ENCODE measurements at regions not wholly inside any gene's neighbourhood (a gene's known extent, or its start where the extent isn't known, plus 50 kb on each side); places are given as distances from the start of the nearest gene placed in this dataset.
"Not testable (repeated sequence)": the region's sequence is repeated elsewhere in the genome, so short reads cannot be mapped to it uniquely, and the experiment has no call there.

DNA sequence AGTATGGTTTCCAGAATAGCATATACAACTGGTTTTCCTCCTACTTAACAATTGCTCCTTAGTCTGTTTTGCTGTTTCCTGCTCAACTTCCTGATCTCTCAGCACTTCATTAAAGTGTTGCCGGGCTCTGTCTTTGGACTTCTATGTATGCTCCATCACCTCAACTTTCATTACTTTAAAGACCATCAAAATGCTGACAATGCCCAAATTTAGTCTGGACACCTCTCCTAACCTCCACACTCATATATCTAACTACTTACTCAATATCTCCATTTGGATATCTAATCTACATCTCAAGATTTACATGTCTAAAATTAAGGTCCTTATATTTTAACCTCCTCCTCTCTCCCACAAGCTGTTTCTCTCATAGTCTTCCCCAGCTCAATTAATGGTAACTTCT, 54.4 kb upstream of the LGR5 start:
- H4K20me1 ChIP-seq (ENCODE audit: insufficient read depth, low read length): no peaks in the 10 kb centered on the region
- no peaks in the 10 kb centered on the region for H3K27me3 ChIP-seq (ENCODE audit: insufficient read depth, low read length)
- no peaks in the 10 kb centered on the region for H3K79me2 ChIP-seq (ENCODE audit: insufficient read depth, low read length)
- no peak overlapping the region for H3K4me2 ChIP-seq (ENCODE audit: low read length)
- no peak overlapping the region for H3K9ac ChIP-seq (ENCODE audit: low read length)
- no peaks in the 10 kb centered on the region for H3K27me3 Mint-ChIP-seq (ENCODE audit: low read depth, unreplicated experiment)
- no peak overlapping the region for H3K27ac ChIP-seq (ENCODE audit: low read depth, low read length)
- no peaks in the 10 kb centered on the region for H3K4me1 Mint-ChIP-seq (ENCODE audit: low read depth, unreplicated experiment)
- H3K36me3 ChIP-seq (ENCODE audit: insufficient read depth, low read length): no peaks in the 10 kb centered on the region
- TF ChIP-seq EZH2 (IDR thresholded peaks at IDR 0.05; ENCODE audit: insufficient read depth, low read length): no peak
- TF ChIP-seq, protein P1, sequence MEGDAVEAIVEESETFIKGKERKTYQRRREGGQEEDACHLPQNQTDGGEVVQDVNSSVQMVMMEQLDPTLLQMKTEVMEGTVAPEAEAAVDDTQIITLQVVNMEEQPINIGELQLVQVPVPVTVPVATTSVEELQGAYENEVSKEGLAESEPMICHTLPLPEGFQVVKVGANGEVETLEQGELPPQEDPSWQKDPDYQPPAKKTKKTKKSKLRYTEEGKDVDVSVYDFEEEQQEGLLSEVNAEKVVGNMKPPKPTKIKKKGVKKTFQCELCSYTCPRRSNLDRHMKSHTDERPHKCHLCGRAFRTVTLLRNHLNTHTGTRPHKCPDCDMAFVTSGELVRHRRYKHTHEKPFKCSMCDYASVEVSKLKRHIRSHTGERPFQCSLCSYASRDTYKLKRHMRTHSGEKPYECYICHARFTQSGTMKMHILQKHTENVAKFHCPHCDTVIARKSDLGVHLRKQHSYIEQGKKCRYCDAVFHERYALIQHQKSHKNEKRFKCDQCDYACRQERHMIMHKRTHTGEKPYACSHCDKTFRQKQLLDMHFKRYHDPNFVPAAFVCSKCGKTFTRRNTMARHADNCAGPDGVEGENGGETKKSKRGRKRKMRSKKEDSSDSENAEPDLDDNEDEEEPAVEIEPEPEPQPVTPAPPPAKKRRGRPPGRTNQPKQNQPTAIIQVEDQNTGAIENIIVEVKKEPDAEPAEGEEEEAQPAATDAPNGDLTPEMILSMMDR (IDR thresholded peaks at IDR 0.05; ENCODE audit: insufficient read depth, low read depth, low read length): no peak
- no peak overlapping the region for H2AFZ ChIP-seq (ENCODE audit: low read depth, low read length)
- no peak overlapping the region for H3K4me3 ChIP-seq (ENCODE audit: insufficient read depth, low read depth, low read length)
- H3K9me3 Mint-ChIP-seq (ENCODE audit: unreplicated experiment): peaks cover 2% of the 10 kb centered on the region
- H3K4me1 ChIP-seq (ENCODE audit: insufficient read depth, low read length): no peaks in the 10 kb centered on the region
- no peak overlapping the region for H3K27ac Mint-ChIP-seq (ENCODE audit: unreplicated experiment)
- FAIRE-seq (no peak), DNase-seq (ENCODE audit: low read depth) (no peak)
- no peaks in the 10 kb centered on the region for H3K36me3 Mint-ChIP-seq (ENCODE audit: low read depth, unreplicated experiment)
- H3K4me3 Mint-ChIP-seq (ENCODE audit: unreplicated experiment): no peak overlapping the region
- no peaks in the 10 kb centered on the region for H3K9me3 ChIP-seq (ENCODE audit: insufficient read depth, low read depth, low read length)

DNA sequence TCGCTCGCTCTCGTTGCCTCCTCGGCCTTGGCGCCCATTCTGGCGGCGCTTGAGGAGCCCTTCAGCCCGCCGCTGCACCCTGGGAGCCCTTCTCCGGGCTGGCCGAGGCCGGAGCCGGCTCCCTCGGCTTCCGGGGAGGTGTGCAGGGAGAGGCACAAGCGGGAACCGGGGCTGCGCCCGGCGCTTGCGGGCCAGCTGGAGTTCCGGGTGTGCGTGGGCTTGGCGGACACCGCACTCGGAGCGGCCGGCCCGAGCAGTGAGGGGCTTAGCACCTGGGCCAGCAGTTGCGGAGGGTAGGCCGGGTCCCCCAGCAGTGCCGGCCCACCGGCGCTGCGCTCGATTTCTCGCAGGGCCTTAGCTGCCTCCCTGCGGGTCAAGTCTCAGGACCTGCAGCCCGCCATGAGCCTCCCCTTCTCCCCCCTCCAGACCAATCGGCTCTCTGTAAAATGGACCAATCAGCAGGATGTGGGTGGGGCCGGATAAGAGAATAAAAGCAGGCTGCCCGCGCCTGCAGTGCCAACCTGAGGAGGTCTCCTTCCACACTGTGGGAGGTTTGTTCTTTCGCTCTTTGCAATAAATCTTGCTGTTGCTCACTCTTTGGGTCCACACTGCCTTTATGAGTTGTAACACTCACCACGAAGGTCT, 62.8 kb upstream of the LGR5 start:
- not testable (repeated sequence) for H3K36me3 Mint-ChIP-seq (ENCODE audit: low read depth, unreplicated experiment); H3K4me3 ChIP-seq (ENCODE audit: insufficient read depth, low read depth, low read length)

DNA sequence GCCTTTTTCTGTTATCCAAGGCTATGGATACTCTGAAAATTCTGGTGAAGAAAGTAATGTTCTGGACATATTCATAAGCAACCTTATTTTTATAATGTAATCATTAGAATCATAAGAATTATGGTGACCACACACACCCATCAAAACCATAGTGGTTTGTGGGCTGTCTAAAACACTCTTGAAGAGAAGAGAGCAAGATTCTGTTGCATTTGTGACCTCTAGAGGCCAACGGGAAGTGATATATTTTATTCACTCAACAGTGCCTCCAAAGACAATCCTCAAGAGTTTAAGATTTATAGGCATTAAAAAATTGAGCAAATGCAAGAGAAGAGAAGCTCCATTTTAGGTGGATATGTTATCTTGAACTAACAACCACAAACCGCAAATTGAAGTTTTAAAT, 68.5 kb upstream of the LGR5 start:
- no peak overlapping the region for H3K27ac ChIP-seq (ENCODE audit: low read depth, low read length)
- H3K79me2 ChIP-seq (ENCODE audit: insufficient read depth, low read length): no peaks in the 10 kb centered on the region
- no peaks in the 10 kb centered on the region for H3K4me1 Mint-ChIP-seq (ENCODE audit: low read depth, unreplicated experiment)
- H3K4me3 Mint-ChIP-seq (ENCODE audit: unreplicated experiment): no peak overlapping the region
- no peak overlapping the region for H3K4me3 ChIP-seq (ENCODE audit: insufficient read depth, low read depth, low read length)
- no peaks in the 10 kb centered on the region for H3K36me3 Mint-ChIP-seq (ENCODE audit: low read depth, unreplicated experiment)
- H3K27me3 ChIP-seq (ENCODE audit: insufficient read depth, low read length): no peaks in the 10 kb centered on the region
- H3K4me1 ChIP-seq (ENCODE audit: insufficient read depth, low read length): no peaks in the 10 kb centered on the region
- TF ChIP-seq, protein P1 (IDR thresholded peaks at IDR 0.05; ENCODE audit: insufficient read depth, low read depth, low read length): no peak
- TF ChIP-seq EZH2 (IDR thresholded peaks at IDR 0.05; ENCODE audit: insufficient read depth, low read length): no peak
- FAIRE-seq: no peak
- no peaks in the 10 kb centered on the region for H4K20me1 ChIP-seq (ENCODE audit: insufficient read depth, low read length)
- H3K36me3 ChIP-seq (ENCODE audit: insufficient read depth, low read length): no peaks in the 10 kb centered on the region
- no peaks in the 10 kb centered on the region for H3K27me3 Mint-ChIP-seq (ENCODE audit: low read depth, unreplicated experiment)
- no peak for DNase-seq (ENCODE audit: low read depth)
- no peak overlapping the region for H3K9ac ChIP-seq (ENCODE audit: low read length)
- no peaks in the 10 kb centered on the region for H3K9me3 ChIP-seq (ENCODE audit: insufficient read depth, low read depth, low read length)
- no peaks in the 10 kb centered on the region for H3K9me3 Mint-ChIP-seq (ENCODE audit: unreplicated experiment)
- no peak overlapping the region for H3K4me2 ChIP-seq (ENCODE audit: low read length)
- H2AFZ ChIP-seq (ENCODE audit: low read depth, low read length): no peak overlapping the region
- H3K27ac Mint-ChIP-seq (ENCODE audit: unreplicated experiment): no peak overlapping the region

More for the DNA sequence above, 62.8 kb upstream of the LGR5 start:
- not testable (repeated sequence) for H3K4me1 Mint-ChIP-seq (ENCODE audit: low read depth, unreplicated experiment); H3K36me3 ChIP-seq (ENCODE audit: insufficient read depth, low read length); H3K4me3 Mint-ChIP-seq (ENCODE audit: unreplicated experiment); FAIRE-seq; H3K4me2 ChIP-seq (ENCODE audit: low read length); DNase-seq (ENCODE audit: low read depth); H4K20me1 ChIP-seq (ENCODE audit: insufficient read depth, low read length); H3K27ac Mint-ChIP-seq (ENCODE audit: unreplicated experiment); H3K79me2 ChIP-seq (ENCODE audit: insufficient read depth, low read length); H3K27me3 Mint-ChIP-seq (ENCODE audit: low read depth, unreplicated experiment); H3K4me1 ChIP-seq (ENCODE audit: insufficient read depth, low read length); H3K9me3 Mint-ChIP-seq (ENCODE audit: unreplicated experiment); H3K9me3 ChIP-seq (ENCODE audit: insufficient read depth, low read depth, low read length); H2AFZ ChIP-seq (ENCODE audit: low read depth, low read length); H3K27me3 ChIP-seq (ENCODE audit: insufficient read depth, low read length); H3K27ac ChIP-seq (ENCODE audit: low read depth, low read length); H3K9ac ChIP-seq (ENCODE audit: low read length)

All from astrocyte (in vitro differentiated cells and primary cell).